HEK293 (cell line): ENCODE measurements at regions not wholly inside any gene's neighbourhood (a gene's known extent, or its start where the extent isn't known, plus 50 kb on each side); places are given as distances from the start of the nearest gene placed in this dataset.

Experiments used
- YY1 ChIP-seq: fragments of 450-650 bp; formaldehyde crosslinking; IDR thresholded peaks from 2 replicates; pipeline ENCODE4 v1.5.1; 2018; ENCODE audit warnings: missing biosample characterization, missing genetic modification characterization
- ZNF140 ChIP-seq: fragments of 450-650 bp; formaldehyde crosslinking; IDR thresholded peaks from 2 replicates; pipeline ENCODE4 v1.5.1; 2016; ENCODE audit warnings: missing biosample characterization, missing genetic modification characterization
- ZNF510 ChIP-seq: fragments of 450-650 bp; formaldehyde crosslinking; IDR thresholded peaks from 2 replicates; pipeline ENCODE4 v1.5.1; 2018; ENCODE audit warnings: mild to moderate bottlenecking, missing genetic modification characterization, missing biosample characterization; ENCODE audit not compliant: insufficient replicate concordance

DNA sequence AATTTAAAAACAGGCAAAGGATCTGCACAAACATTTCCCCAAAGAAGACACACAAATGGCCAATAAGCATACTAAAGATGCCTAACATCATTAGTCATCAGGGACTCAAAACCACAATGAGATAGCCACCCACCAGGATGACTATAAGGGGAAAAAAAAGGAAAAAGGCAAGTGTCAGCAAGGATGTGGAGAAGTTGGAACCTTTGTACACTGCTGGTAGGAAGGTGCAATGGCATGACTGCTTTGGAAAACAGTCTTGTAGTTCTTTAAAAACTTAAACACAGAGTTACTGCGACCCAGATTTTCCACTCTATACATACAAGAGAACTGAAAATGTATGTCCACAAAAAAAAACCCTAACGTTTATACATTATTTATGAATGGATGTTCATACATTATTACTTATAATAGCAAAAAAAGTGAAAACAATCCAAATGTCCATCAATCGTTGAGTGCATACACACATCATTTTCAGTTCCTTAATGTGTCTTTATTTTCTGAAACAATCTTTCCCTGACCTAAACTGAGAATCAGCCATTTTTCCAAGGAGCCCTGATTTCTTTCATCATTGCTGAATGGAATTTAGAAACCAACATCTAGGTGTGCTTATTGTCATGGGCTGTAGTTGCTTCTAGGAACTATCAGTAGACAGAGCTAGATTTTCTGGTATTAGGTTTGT lies 64.7 kb upstream of the TLK1 start:
- TF ChIP-seq ZNF510 (tag by site-specific recombination) (no peak), ZNF140 (tag by site-specific recombination) (no peak), YY1 (tag by site-specific recombination) (no peak)
